Endodermal cell (in vitro differentiated cells): ENCODE measurements at regions not wholly inside any gene's neighbourhood (a gene's known extent, or its start where the extent isn't known, plus 50 kb on each side); places are given as distances from the start of the nearest gene placed in this dataset.

ENCODE experiments used
- DNase-seq: peaks from one replicate; pipeline ENCODE4 v3.0.0-alpha.2; 2017
- H3K27ac ChIP-seq: 2 replicates; pipeline ENCODE4 v1.5.1; 2013; ENCODE audit warnings: mild to moderate bottlenecking, low read depth, low read length, moderate library complexity
- H3K27me3 ChIP-seq: 2 replicates; pipeline ENCODE4 v1.6.1; 2013; ENCODE audit warnings: mild to moderate bottlenecking, low read length, moderate library complexity; ENCODE audit not compliant: insufficient read depth, control insufficient read depth, poor library complexity, severe bottlenecking
- H3K36me3 ChIP-seq: 2 replicates; pipeline ENCODE4 v1.7.0; 2013; ENCODE audit warnings: mild to moderate bottlenecking, low read length, moderate library complexity; ENCODE audit not compliant: control insufficient read depth, insufficient read depth
- H3K4me1 ChIP-seq: one replicate; pipeline ENCODE4 v1.7.0; 2013; ENCODE audit warnings: low read length; ENCODE audit not compliant: control insufficient read depth, insufficient read depth
- H3K4me3 ChIP-seq: 2 replicates; pipeline ENCODE4 v1.5.1; 2013; ENCODE audit warnings: mild to moderate bottlenecking, low read length, moderate library complexity
- H3K9ac ChIP-seq: 2 replicates; pipeline ENCODE4 v1.6.1; 2013; ENCODE audit warnings: mild to moderate bottlenecking, low read length, moderate library complexity; ENCODE audit not compliant: poor library complexity, severe bottlenecking; ENCODE audit errors: extremely low read depth
- H3K9me3 ChIP-seq: 2 replicates; pipeline ENCODE4 v1.6.1; 2013; ENCODE audit warnings: mild to moderate bottlenecking, low read length, moderate library complexity; ENCODE audit not compliant: control insufficient read depth
- H3K27ac Mint-ChIP-seq: 2 replicates; pipeline ENCODE4 v1.8.0; 2020; ENCODE audit warnings: mixed read lengths
- H3K27me3 Mint-ChIP-seq: 2 replicates; pipeline ENCODE4 v1.8.0; 2021; ENCODE audit warnings: mild to moderate bottlenecking, mixed read lengths; ENCODE audit not compliant: insufficient read depth
- H3K36me3 Mint-ChIP-seq: 2 replicates; pipeline ENCODE4 v1.8.0; 2020; ENCODE audit warnings: low read depth, mixed read lengths
- H3K4me1 Mint-ChIP-seq: 2 replicates; pipeline ENCODE4 v1.8.0; 2020; ENCODE audit warnings: mixed read lengths
- H3K4me3 Mint-ChIP-seq: 2 replicates; pipeline ENCODE4 v1.8.0; 2020; ENCODE audit warnings: mild to moderate bottlenecking, moderate library complexity, mixed read lengths
- H3K9me3 Mint-ChIP-seq: 2 replicates; pipeline ENCODE4 v1.8.0; 2020; ENCODE audit warnings: mild to moderate bottlenecking, mixed read lengths
- CTCF ChIP-seq: fragments of 200-600 bp; sonication (generic); conservative IDR thresholded peaks from 2 replicates; pipeline ENCODE4 v1.5.0; 2021; ENCODE audit warnings: antibody characterized with exemption, mild to moderate bottlenecking
- WGBS, 2 experiments: methylation state at CpG; one replicate each; pipeline versions ENCODE4 v1.1.5 to v1.1.7; 2013; ENCODE audit warnings: missing lambda C conversion rate in 2 of 2, mixed read lengths in 1 of 2; ENCODE audit not compliant: insufficient coverage in 1 of 2, insufficient read length in 1 of 2; 5-methylcytosine and 5-hydroxymethylcytosine counted together

GRCh38 chr1:244280201-244280600 is 171.5 kb downstream of the ADSS2 start:
- Histone ChIP-seq H3K9me3 (no peaks in the 10 kb centered on the region), H3K36me3 (no peaks in the 10 kb centered on the region), H3K27ac (no peak overlapping the region), H3K4me3 (no peak overlapping the region), H3K27me3 (no peaks in the 10 kb centered on the region), H3K9ac (no peak overlapping the region), H3K4me1 (no peaks in the 10 kb centered on the region)
- 76 to 80% methylated on average over 5 to 7 of the region's 7 CpGs for WGBS, 2 experiments
- Mint-ChIP-seq H3K9me3 (peaks cover 10% of the 10 kb centered on the region), H3K36me3 (no peaks in the 10 kb centered on the region), H3K4me1 (no peaks in the 10 kb centered on the region), H3K4me3 (no peak overlapping the region), H3K27me3 (no peaks in the 10 kb centered on the region), H3K27ac (no peak overlapping the region)
- TF ChIP-seq CTCF = no peak
- no peak for DNase-seq

- no peaks in the 10 kb centered on the region for H3K27me3 ChIP-seq
- no peak overlapping the region for H3K4me3 ChIP-seq
- Mint-ChIP-seq H3K4me1 (no peaks in the 10 kb centered on the region), H3K36me3 (no peaks in the 10 kb centered on the region), H3K4me3 (no peak overlapping the region), H3K27me3 (no peaks in the 10 kb centered on the region), H3K27ac (no peak overlapping the region), H3K9me3 (peaks cover 10% of the 10 kb centered on the region)
- DNase-seq = no peak
- TF ChIP-seq CTCF = no peak
- WGBS, 2 experiments = 83 to 84% methylated on average over 1 of the region's 1 CpG
- H3K27ac ChIP-seq = no peak overlapping the region
- H3K9me3 ChIP-seq = no peaks in the 10 kb centered on the region
- H3K36me3 ChIP-seq = no peaks in the 10 kb centered on the region
- no peak overlapping the region for H3K9ac ChIP-seq
- no peaks in the 10 kb centered on the region for H3K4me1 ChIP-seq
Observed at GRCh38 chr1:244280859-244281258, 170.8 kb downstream of the ADSS2 start.

- H3K4me3 ChIP-seq = no peak overlapping the region
- peaks cover 3% of the 10 kb centered on the region for H3K9me3 ChIP-seq
- Mint-ChIP-seq H3K27ac (no peak overlapping the region), H3K4me1 (no peaks in the 10 kb centered on the region), H3K9me3 (peaks cover 10% of the 10 kb centered on the region), H3K36me3 (no peaks in the 10 kb centered on the region), H3K27me3 (no peaks in the 10 kb centered on the region), H3K4me3 (no peak overlapping the region)
- TF ChIP-seq CTCF = no peak
- H3K9ac ChIP-seq = no peak overlapping the region
- no peak for DNase-seq
- H3K27ac ChIP-seq = no peak overlapping the region
- H3K36me3 ChIP-seq = no peaks in the 10 kb centered on the region
- WGBS, 2 experiments = 91 to 96% methylated on average over 3 to 4 of the region's 4 CpGs
- no peaks in the 10 kb centered on the region for H3K4me1 ChIP-seq
- no peaks in the 10 kb centered on the region for H3K27me3 ChIP-seq
Observed at GRCh38 chr1:244283772-244284171, 167.9 kb downstream of the ADSS2 start.
